NT2/D1 (cell line): ENCODE measurements at regions not wholly inside any gene's neighbourhood (a gene's known extent, or its start where the extent isn't known, plus 50 kb on each side); places are given as distances from the start of the nearest gene placed in this dataset.

Source experiments
- SUZ12 ChIP-seq: IDR thresholded peaks from 2 replicates; pipeline ENCODE4 v1.6.1; 2011; ENCODE audit not compliant: insufficient read length, insufficient read depth; ENCODE audit errors: extremely low read depth
- YY1 ChIP-seq: IDR thresholded peaks from 2 replicates; pipeline ENCODE4 v1.6.1; 2011; ENCODE audit not compliant: insufficient read length, insufficient read depth
- ZNF274 ChIP-seq: IDR thresholded peaks from 2 replicates; pipeline ENCODE4 v1.6.1; 2011; ENCODE audit warnings: mild to moderate bottlenecking, low read depth, low read length

GRCh38 chr15:45794712-45795439 is 160.0 kb downstream of the SQOR start:
- no peak for TF ChIP-seq ZNF274
- TF ChIP-seq SUZ12 = no peak
- no peak for TF ChIP-seq YY1
